HL-60 (cell line): ENCODE measurements at regions not wholly inside any gene's neighbourhood (a gene's known extent, or its start where the extent isn't known, plus 50 kb on each side); places are given as distances from the start of the nearest gene placed in this dataset.

Experiments used
- DNase-seq, 2 experiments: peaks; one replicate each; pipeline ENCODE4 v3.0.0-alpha.2; 2010 to 2020; ENCODE audit warnings: low read depth in 1 of 2, low spot score in 1 of 2
- H3K27ac ChIP-seq: fragments of 250-450 bp; sonication (Bioruptor Pico); replicated peaks from 2 replicates; pipeline ENCODE4 v1.5.1; 2020; ENCODE audit warnings: mild to moderate bottlenecking, moderate library complexity
- H3K27me3 ChIP-seq: fragments of 250-450 bp; sonication (Bioruptor Pico); 2 replicates; pipeline ENCODE4 v1.5.1; 2021; ENCODE audit warnings: mild to moderate bottlenecking, moderate library complexity; ENCODE audit not compliant: insufficient read depth, poor library complexity, severe bottlenecking
- H3K4me3 ChIP-seq: replicated peaks from 2 replicates; pipeline ENCODE4 v1.5.1; 2011; ENCODE audit warnings: mild to moderate bottlenecking, control low read depth, low read length; ENCODE audit not compliant: insufficient read depth
- CTCF ChIP-seq: IDR thresholded peaks from one replicate; pipeline ENCODE4 v1.5.1; 2011; ENCODE audit warnings: low read length, control low read depth, inconsistent platforms; ENCODE audit not compliant: insufficient read depth
- GABPA ChIP-seq: IDR thresholded peaks from 2 replicates; pipeline ENCODE4 v1.6.1; 2012; ENCODE audit warnings: low read depth
- POLR2AphosphoS5 ChIP-seq: IDR thresholded peaks from 2 replicates; pipeline ENCODE4 v1.6.1; 2012; ENCODE audit warnings: low read depth
- REST ChIP-seq: IDR thresholded peaks from 2 replicates; pipeline ENCODE4 v1.6.1; 2012; ENCODE audit warnings: low read depth; ENCODE audit not compliant: insufficient replicate concordance
- SPI1 ChIP-seq: IDR thresholded peaks from 2 replicates; pipeline ENCODE4 v1.6.1; 2012; ENCODE audit warnings: low read depth, mild to moderate bottlenecking, borderline replicate concordance

- TF ChIP-seq POLR2AphosphoS5 (no peak), REST (no peak), GABPA (no peak), SPI1 (no peak), CTCF (no peak)
- no peak overlapping the region for H3K27ac ChIP-seq
- no peaks in the 10 kb centered on the region for H3K27me3 ChIP-seq
- DNase-seq: no peak
- no peak overlapping the region for H3K4me3 ChIP-seq
Observed at GRCh38 chr20:6959900-6960312, 192.4 kb downstream of the BMP2 start.

- TF ChIP-seq POLR2AphosphoS5 (no peak), CTCF (no peak), REST (no peak), GABPA (no peak)
- H3K4me3 ChIP-seq: no peak overlapping the region
- DNase-seq: no peak
- no peak overlapping the region for H3K27ac ChIP-seq
- no peaks in the 10 kb centered on the region for H3K27me3 ChIP-seq
Observed at GRCh38 chr20:6966721-6967120, 199.2 kb downstream of the BMP2 start.

- no peak for TF ChIP-seq GABPA
- no peak for TF ChIP-seq POLR2AphosphoS5
- TF ChIP-seq SPI1: no peak
- TF ChIP-seq REST: no peak
- no peak for TF ChIP-seq CTCF
- Histone ChIP-seq H3K4me3 (no peak overlapping the region), H3K27ac (no peak overlapping the region), H3K27me3 (no peaks in the 10 kb centered on the region)
- DNase-seq: no peak
Observed at GRCh38 chr20:6974838-6975237, 207.4 kb downstream of the BMP2 start.
